ENCODE measurements at regions not wholly inside any gene's neighbourhood (a gene's known extent, or its start where the extent isn't known, plus 50 kb on each side); places are given as distances from the start of the nearest gene placed in this dataset.

DNA sequence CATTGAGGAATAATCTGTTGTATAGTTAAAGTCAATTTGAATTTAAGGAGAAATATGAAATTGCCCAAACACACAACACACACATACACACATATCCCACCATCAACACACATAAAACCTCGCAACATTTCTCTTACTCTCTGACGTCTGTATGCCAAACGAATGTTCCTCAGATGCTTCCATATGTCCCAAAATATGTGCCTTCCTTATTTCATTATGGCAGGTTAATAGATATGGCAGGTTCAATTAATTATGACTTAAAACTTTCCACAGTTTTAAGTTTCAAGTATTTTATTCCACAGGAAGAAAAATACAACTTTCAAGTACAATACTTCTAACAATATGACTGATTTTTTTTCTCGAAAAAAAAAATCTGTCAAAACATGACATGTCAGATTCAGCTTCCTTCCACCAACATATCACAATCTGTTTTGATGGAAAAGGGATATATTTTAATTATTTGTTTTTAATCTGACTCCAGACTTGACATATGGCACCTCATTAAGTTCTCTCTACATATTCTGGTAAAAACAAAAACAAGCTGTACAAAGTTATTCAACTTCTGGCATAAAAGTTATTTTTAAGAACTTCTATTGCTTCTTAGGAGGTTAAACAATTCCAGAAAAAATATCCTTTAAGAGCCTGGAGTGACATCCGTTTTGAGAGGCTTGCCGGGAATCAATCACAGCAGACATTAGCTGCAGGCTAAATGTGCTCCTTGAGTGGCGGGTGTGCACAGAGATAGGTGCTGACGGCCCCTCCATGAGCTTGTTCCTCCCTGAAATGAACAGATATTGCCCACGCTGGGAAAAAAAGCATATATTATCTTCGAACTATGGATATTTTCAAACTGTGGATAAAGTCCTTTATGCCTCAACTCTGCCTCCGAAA, 812.7 kb downstream of the DCDC2C start:
- no peak for DNase-seq

DNA sequence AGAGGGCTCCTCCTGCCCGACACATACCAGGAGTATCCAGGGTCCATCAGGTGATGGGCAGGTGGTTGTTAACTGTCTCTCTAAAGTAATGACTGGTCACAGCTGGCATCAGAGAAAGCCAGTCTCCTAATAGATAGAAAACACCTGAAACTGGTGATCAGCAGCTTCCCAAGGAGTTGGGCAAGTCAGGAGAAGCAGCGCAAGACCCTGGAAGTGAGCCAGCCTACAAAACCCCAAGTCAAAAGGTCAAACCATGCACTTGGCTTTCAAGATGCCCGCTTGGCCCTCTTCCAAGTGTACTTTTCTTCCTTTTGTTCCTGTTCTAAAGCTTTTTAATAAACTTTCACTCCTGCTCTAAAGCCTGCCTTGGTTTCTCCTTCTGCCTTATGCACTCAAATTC, 815.2 kb downstream of the DCDC2C start:
- DNase-seq, result no peak

DNA sequence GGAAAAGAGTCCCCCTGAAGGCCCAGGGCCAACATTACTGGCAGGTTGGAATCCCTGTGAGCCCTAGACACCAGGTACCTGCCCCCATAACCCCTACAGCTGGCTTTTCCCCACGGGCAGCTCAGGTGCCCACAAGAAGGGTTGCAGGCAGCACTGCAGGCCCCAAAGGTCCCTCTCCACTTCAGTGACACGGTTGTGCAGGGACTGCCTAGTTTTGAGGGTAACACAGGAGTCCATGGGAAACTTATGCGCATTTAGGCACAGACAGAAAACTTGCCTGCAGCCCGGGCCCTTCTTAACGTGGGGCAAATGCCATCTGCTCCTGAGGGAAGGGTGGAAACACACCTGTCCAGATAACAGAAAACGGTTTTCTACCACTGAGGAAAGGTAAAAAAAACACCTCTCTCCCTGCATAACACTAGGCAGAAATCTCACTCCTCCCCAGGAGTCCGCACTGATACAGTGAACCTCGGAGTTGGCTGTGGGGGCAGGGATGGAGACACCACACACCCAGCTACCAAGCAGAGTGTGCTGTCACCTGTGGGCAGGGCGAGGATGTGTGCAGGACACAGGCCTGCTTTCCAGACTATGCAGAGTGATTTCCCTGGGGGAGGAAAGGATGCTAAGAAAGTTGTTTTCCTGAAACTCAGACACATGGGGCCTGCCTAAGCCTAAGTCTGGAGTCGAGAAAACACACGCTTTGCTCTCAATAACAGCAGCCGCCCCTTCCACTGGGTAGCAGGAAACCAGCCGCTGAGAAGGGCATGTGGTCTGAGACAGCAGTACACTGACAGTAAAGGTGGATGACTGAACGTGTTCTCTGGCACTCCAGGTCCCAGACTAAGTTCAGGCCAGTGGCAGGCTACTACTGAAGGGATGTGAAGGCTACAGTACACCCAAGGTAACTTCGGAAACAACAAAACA, 819.4 kb downstream of the DCDC2C start:
- DNase-seq, result no peak

DNA sequence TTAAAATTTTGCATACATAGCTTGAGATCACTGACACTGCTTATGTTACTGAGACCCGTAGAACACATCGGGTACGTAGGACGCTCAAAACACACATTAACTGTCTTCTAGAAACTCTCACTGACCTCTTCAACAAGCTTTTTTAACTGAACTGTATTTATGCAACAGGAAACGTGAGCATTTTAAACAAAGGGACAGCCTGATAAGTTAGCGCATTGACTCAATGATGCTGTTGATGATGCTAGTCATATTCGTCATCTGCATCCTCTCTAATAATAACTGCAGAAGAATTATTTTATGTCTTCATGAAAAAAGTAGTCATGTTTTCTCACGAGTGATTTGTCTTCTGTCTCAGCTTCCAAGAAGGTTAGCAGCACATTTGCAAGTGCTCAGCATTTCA, 824.0 kb downstream of the DCDC2C start:
- no peak for DNase-seq

DNA sequence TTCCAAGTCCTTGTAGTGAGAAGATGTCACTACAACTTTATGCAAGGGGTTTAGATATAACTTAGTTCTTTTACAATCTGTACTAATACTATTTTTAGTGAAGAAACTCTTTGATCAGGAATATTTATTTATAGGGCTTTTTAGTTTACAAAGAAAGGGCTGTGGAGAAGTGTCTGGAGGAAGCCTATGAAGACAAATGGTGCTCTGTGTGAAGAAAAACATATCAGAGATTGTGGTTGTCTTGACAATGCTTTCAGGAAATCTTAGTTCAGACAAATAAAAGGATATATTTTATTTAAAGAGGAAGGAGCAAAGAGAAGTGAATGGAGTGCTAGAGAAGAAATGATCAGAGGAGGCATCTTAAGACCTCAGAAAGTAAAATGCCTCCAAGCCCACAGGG, 824.9 kb downstream of the DCDC2C start:
- no peak for DNase-seq

DNA sequence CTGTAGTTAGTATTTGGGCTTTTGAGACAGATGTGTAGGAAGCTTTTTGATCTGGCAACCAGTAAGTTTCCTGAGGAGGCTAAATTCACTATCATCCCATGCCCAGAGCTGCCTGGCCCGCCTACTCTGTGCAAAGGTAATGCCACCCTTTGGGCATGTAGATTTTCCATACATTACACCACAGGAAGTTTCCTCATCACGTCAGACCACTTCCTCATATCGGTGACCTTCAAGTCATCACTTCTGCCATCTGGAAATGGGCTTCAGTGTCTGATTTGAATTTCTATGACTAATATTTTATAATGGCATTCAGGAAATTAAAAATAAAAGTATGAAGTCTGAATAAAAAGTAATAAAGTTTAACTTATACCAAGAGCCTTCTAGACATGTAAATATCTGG, 825.4 kb downstream of the DCDC2C start:
- DNase-seq, result no peak

DNA sequence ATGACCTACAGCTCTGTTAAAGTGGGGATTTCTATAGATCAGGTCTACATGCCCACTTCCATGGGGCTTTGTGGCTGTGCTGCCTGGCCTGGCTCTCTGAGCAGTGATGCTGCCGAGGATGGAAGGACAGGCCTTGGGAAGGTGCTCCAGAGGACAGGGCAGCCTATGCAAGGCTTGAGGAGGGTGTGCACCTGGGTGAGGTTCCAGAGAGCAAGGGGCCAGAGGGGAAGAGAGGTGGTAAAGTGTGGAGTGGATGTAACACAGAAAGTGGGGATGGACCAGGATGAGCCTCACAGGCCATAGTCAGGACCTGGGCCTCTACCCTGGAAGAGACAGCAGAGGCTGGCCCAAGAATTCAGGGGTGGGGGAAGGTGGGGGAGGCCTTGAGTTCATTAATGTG, 826.4 kb downstream of the DCDC2C start:
- no peak for DNase-seq

DNA sequence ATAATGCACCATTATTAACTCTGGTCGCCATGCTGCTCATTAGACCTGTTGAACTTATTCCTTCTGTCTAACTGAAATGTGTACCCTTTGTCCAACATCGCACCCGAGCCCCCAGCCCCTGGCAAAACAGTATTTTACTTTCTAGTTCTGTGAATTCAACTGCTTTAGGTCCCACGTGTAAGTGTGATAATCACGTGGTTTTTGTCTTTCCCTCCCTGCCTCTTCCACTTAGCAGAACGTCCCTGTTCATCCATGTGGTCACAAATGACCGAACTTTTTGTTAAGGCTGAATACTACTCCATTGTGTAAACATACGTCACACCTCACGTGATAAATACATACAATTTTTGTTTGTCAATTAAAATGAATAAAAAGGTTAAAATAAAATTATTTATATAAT, 826.9 kb downstream of the DCDC2C start:
- DNase-seq, result no peak

DNA sequence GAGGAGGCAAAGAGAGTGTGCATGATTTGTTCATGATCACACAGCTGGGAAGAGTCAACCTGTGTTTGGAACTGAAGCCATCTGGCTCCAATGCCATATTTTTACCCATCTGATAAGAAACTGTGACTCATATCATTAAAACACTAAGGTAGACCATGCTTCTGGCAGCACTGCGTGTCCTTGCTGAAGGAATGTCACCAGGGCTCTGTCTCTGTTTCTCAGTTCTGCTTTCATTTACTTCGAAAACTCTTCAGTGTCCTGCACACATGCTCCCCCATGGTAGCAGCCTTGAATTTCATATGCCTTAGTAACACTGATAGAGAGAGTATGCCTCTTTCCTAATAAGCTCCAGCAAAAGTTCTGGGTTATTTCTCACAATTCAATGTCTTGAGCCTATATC, 830.4 kb downstream of the DCDC2C start:
- DNase-seq, result no peak

DNA sequence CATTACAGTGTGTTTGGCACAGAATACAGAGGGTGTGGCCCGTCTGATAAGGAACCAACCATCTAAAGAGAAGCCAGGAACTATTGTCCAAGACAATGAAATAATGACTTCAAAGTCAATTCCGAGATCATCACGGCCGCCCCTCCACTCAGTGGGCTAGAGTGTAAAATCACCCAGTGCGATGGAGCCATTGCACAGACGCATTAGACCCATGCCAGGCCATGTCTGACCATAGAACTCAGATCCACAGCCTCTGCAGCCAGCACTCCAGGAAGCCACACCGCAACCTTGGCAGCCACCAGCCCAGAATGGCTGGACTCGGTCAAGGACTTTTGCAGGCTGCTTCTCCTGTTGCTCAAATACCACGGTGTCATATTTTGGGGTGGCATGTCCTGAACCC, 835.7 kb downstream of the DCDC2C start:
- DNase-seq, result no peak

DNA sequence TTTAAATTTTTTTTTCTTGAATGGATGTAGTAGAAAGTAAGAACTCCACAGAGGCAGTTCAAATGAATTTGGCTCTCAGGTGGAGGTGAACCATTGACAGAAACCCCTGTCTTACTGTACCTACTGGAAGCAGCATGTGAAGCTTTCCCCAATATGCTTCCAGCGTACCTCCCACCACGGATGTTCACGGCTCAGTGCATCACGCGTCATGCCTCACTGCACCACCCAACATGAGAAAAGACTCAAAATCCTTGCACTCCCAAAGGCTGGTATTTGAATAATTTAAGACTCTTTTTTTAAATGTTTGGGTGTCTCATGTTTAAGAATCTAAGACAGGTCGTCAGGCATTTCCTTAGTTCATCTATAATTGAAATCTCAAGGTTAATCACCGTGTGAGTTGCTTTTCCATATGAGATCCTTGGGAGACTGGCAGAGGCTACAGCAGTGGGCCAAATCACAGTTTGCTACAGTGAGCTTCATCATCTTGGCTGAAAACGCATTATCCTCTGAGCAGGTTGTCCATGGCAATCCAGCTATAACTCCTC, 846.4 kb downstream of the DCDC2C start:
- DNase-seq, result no peak

DNA sequence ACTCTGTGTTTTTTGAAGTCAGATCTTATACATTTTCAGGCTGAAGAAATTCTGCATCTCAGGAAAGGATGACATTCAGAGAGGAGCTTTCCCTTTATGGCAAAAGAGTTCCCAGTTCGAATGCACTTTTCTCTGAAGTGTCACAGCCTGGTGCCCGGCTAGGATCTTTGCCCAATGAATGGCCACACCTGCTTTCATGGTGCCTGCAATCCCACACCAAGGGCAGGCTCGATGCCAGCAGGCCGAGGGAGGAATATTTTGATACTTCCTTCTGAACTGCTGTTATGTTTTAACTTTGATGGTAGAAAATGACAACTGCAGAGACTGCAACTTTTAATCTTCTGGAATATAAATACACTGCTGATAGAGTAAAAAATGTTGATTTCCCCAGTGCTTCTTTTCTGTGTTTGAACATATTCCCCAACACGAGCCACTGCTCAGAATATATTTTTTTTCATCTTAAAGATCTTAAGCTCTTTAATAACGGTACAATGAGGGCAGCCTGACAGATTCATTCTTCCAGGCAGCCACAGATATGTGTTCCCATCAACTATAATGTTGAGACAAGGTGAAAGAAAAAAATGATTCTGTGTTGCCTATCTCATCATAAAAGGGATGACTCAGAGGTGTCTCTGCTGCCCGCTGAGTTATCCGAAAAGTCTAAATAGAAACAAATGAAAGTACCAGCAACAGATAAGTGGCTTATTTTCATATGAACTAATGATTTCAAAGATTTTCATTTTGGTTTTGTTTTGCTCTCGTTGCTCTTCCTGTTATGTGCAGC, 848.5 kb downstream of the DCDC2C start:
- no peak for DNase-seq

DNA sequence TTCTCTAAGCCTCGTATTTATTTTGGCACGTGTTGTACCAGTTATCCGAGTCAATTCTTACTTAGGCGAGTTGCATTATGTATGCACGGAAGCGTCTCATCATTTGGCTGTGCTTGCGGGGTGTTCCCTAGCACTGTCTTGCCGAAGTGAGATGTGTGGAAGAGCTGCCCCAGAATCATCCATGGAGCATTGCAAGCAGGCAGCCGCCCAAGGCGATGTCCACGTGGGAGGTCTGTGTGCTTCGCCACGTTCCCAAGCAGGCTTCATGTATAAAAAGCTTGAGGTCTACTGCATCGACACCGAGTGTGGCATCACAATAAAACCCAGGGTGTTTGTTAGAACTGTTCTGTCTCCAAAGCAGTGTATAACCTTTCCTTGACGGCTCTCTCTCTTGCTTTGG, 849.9 kb downstream of the DCDC2C start:
- no peak for DNase-seq

DNA sequence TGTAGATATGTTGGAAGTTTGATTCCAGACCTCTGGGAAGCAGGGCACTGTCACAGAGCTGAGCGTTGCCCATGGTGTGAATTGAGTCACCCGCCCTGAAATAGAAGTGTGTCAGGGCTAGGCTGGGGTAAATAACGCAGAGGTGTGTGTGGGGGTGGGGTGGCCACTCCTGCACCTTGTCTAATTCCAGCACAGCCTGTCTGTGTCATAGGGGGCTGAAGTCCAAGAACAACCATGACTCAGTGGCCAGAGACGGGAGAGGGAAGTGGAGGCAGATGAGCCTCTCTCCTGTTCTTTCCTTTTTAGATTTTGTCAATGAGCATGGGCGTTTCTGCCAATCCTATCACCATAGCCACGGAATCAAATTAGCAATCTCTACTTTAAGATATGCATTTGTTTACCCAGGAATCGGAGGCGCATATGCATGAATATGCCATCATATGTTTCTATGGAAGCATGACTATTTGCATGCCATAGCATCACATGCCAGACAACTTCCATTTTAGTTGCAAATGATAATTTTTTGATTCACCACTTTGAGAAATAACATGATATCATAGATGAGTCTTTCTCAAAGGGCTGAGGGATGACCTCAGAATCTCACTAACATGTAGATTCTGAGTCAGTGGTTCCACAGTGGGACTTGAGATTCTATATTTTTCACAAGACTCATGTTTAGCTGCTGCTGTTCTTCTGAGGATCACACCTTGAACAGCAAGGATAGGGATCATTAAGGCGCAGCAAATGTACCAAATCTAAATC, 852.9 kb downstream of the DCDC2C start:
- no peak for DNase-seq

DNA sequence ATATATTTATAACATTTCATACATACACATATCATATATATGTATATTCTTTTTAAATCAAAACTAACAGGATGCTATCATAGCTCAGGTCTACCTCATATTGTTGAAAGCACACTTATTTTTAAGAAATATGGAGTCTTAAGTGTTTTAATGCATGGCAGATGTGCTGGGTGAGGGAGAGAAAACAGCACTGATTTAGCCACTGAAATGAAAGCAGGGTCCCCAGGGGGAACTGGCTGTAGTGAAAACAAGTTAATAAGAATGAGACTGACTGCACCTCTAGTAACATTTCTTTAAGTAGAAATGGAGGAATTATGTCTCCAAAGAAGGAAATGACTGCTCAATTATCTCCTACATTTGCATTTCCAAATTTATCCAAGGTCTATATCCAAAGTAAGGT, 857.8 kb downstream of the DCDC2C start:
- no peak for DNase-seq

DNA sequence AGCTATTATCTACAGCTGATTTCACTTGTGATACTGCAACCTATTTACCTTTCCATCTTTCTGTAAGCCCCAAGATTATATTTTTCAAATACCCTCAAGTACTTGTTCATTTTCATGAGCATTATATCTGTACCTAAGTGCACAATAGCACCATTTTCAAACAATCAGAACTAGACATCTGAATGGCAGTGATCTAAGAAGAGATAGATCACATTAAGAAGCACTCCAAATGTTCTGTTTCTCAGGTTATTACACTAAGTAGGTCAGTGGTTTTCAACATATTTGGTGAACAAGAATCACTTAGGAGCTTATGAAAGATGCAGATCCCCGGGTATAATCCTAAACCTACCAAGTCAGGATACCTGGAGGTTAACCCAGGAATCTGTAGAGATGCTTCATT, 872.7 kb downstream of the DCDC2C start:
- peak; percentile 33 for DNase-seq

DNA sequence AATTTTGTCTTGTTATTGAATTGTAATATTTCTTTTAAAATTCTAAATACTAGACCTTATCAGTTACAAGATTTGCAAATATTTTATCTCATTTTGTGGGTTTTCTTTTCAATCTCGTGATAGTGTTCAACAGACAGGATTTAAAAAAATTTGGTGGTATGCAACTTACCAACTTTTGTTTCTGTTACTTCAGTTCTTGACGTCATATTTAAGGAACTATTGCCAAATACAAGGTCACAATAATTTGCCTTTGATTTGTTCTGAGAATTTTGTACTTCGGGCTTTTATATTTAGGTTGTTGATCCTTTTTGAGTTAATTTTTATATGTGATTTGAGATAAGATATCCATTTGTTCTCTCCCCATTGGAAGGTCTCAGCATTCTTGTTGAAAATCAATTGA, 876.6 kb downstream of the DCDC2C start:
- DNase-seq, result no peak

DNA sequence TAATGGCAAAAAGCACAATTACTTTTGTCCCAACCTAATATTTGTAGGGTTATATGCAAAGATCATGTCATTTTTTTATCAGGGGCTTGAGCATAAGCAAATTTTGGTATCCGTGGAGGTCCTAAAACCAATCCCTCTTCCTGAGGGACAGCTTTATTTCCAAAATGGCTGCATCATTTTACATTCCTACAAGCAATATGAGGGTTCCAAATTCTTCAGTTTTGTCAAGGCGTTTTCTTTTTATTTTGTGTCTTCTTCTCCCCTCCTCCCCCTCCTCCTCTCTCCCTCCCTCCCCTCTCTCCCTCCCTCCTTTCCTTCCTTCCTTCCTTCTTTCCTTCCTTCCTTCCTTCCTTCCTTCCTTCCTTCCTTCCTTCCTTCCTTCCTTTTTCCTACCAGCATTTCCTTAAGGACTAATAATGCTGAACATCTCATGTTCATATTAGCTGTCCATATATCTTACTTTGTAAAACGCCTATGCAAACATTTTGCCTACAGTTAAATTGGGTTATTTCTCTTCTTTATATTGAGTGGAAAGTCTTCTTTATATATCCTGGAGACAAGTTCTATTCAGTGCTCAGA, 881.8 kb downstream of the DCDC2C start:
- DNase-seq, result no peak

DNA sequence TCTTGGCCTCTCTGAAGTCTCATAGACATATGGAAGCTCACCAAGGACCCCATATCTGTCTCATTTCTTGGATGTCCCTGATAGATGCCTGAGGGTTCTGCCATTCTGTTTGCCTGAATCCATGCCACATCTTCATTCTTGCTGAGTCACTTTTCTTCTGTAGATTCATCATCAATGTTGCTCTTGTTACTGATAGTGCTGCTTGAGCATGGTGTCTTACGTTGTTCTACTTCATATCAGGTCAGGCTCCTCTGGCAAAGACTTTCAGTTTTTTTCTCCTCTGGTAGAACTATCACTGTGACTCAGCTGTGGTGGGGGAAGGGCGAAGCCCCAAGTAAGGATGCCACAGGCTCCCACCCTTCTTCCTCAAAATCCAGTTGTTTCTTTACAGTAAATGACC, 885.2 kb downstream of the DCDC2C start:
- DNase-seq, result no peak

DNA sequence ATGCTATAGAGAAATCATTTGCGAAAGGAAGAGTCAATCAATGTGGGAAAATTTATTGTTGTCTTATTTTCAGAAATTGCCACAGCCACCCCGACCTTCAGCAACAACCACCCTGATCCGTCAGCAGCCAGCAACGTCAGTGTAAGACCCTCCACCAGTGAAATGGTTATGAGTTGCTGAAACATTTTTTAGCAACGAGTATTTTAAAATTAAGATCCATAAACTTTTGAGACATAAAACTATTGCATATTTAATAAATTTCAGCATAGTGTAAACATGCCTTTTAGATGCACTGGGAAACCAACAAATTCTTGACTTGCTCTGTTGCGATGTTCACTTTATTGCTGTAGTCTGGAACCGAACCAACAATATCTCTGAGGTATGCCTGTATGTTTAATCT, 887.9 kb downstream of the DCDC2C start:
- no peak for DNase-seq

DNA sequence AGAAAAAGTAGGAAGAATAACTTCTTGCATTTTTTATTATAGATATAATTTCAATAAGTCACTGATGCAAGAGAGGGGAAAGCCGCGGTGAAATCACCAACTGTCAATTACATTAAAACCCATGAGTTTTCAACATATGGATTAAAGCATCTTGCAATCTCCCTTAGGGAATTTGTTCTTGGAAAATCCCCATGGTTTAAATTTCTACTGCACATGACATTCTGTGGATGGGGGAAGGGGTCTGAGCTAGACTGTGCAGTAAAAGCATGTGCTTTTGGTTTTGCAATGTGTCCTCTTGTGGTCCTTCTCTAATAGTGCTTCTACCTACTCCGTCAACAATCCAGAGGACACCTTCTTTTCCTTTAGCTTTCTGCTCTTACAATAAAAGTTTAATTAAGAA, 894.0 kb downstream of the DCDC2C start:
- DNase-seq, result no peak

DNA sequence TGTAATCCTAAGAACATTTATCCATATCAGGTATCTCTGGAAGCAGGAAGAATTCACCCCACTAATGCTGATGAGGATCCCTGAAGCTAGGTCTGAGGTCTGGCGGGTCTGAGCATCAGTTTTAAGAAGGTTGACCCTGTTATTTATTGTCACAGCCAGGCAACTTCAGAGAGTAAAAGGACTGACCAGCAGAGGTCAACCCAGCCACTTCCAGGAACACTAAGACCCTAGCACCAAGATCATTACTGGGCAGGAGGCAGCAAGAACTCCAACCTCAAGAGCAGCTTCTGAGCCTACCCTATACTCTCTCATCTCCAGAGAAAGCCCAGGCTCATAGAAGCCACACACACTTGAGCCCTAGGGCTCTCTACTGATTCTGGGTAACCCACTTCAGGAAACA, 901.4 kb downstream of the DCDC2C start:
- no peak for DNase-seq
